ENCODE measurements at regions not wholly inside any gene's neighbourhood (a gene's known extent, or its start where the extent isn't known, plus 50 kb on each side); places are given as distances from the start of the nearest gene placed in this dataset.
A peak's percentile ranks its signal among the peaks of the same experiment; 100 is the strongest.
"Not testable (repeated sequence)": the region's sequence is repeated elsewhere in the genome, so short reads cannot be mapped to it uniquely, and the experiment has no call there.

- not testable (repeated sequence) for DNase-seq (ENCODE audit: low spot score)
Measured at GRCh38 chr5:36426070-36426469, 124.4 kb upstream of the RANBP3L start.

GRCh38 chr5:36435516-36435915 is 133.8 kb upstream of the RANBP3L start:
- DNase-seq (ENCODE audit: low spot score) = no peak

- DNase-seq (ENCODE audit: low spot score) = peak; percentile 78
Measured at GRCh38 chr5:36436306-36436705, 134.6 kb upstream of the RANBP3L start.

- DNase-seq (ENCODE audit: low spot score) = peak; percentile 57
Measured at GRCh38 chr5:36438765-36439561, 137.3 kb upstream of the RANBP3L start.

GRCh38 chr5:36440300-36440699 is 138.6 kb upstream of the RANBP3L start:
- no peak for DNase-seq (ENCODE audit: low spot score)

- DNase-seq (ENCODE audit: low spot score) = peak; percentile 50
Measured at GRCh38 chr5:36441280-36441679, 139.6 kb upstream of the RANBP3L start.

- no peak for DNase-seq (ENCODE audit: low spot score)
Measured at GRCh38 chr5:36442352-36442751, 140.7 kb upstream of the RANBP3L start.

GRCh38 chr5:36442796-36443195 is 141.1 kb upstream of the RANBP3L start:
- DNase-seq (ENCODE audit: low spot score) = no peak

GRCh38 chr5:36443941-36444340 is 142.2 kb upstream of the RANBP3L start:
- DNase-seq (ENCODE audit: low spot score) = no peak

GRCh38 chr5:36444582-36445418 is 143.1 kb upstream of the RANBP3L start:
- DNase-seq (ENCODE audit: low spot score) = peak; percentile 78

GRCh38 chr5:36447776-36448175 is 146.1 kb upstream of the RANBP3L start:
- no peak for DNase-seq (ENCODE audit: low spot score)

GRCh38 chr5:36450229-36451014 is 148.7 kb upstream of the RANBP3L start:
- no peak for DNase-seq (ENCODE audit: low spot score)

- DNase-seq (ENCODE audit: low spot score) = no peak
Measured at GRCh38 chr5:36452424-36453006, 150.8 kb upstream of the RANBP3L start.

GRCh38 chr5:36457511-36458270 is 148.7 kb upstream of the SLC1A3 start:
- DNase-seq (ENCODE audit: low spot score) = no peak

- DNase-seq (ENCODE audit: low spot score) = no peak
Measured at GRCh38 chr5:36458746-36459145, 147.7 kb upstream of the SLC1A3 start.

GRCh38 chr5:36459176-36460135 is 146.9 kb upstream of the SLC1A3 start:
- no peak for DNase-seq (ENCODE audit: low spot score)

- no peak for DNase-seq (ENCODE audit: low spot score)
Measured at GRCh38 chr5:36462295-36463021, 143.9 kb upstream of the SLC1A3 start.

GRCh38 chr5:36475942-36476341 is 130.5 kb upstream of the SLC1A3 start:
- not testable (repeated sequence) for DNase-seq (ENCODE audit: low spot score)

GRCh38 chr5:36478646-36479317 is 127.6 kb upstream of the SLC1A3 start:
- no peak for DNase-seq (ENCODE audit: low spot score)
